Breast epithelium (tissue), 3 donors: ENCODE measurements at regions not wholly inside any gene's neighbourhood (a gene's known extent, or its start where the extent isn't known, plus 50 kb on each side); places are given as distances from the start of the nearest gene placed in this dataset.

Experiments
- CTCF ChIP-seq, 3 donors: fragments of 450-650 bp; IDR thresholded peaks; one replicate each; pipeline ENCODE4 v1.5.1; 2016 to 2017; ENCODE audit warnings: antibody characterized with exemption in 3 of 3, mild to moderate bottlenecking in 3 of 3, moderate library complexity in 3 of 3
- POLR2A ChIP-seq: fragments of 450-650 bp; IDR thresholded peaks from one replicate; pipeline ENCODE4 v1.6.1; 2016; ENCODE audit warnings: antibody characterized with exemption, mild to moderate bottlenecking, moderate library complexity
- POLR2AphosphoS5 ChIP-seq, 3 donors: sonication (generic); formaldehyde crosslinking; IDR thresholded peaks; one replicate each; pipeline ENCODE4 v1.6.1; 2017; ENCODE audit warnings: antibody characterized with exemption in 3 of 3

GRCh38 chr15:35252351-35252865, 167.3 kb upstream of the NANOGP8 start:
- TF ChIP-seq CTCF (IDR thresholded peaks at IDR 0.05) (no peak), POLR2AphosphoS5 (IDR thresholded peaks at IDR 0.05) (no peak), POLR2A (no peak)
